Stromal cell of bone marrow (primary cell): ENCODE measurements at regions not wholly inside any gene's neighbourhood (a gene's known extent, or its start where the extent isn't known, plus 50 kb on each side); places are given as distances from the start of the nearest gene placed in this dataset.

Experiments
- DNase-seq: peaks from one replicate; pipeline ENCODE4 v3.0.0-alpha.2; 2012; ENCODE audit warnings: low read depth

DNA sequence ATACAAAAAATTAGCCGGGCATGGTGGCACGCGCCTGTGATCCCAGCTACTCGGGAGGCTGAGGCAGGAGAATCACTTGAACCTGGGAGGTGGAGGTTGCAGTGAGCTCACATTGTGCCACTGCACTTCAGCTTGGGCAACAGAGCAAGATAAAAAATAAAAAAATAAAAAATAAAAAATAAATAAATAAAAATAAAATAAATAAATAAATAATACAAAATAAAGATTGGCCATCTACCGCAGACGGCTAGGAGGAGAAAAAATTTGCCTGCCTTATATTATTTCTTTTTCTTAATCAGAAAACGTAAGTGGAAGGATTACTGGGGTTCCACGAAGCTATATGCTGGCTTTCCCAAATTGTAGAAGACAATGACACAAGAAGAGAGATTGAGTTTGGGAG is 229.7 kb downstream of the EPHA4 start:
- no peak for DNase-seq

GRCh38 chr2:221343524-221343923 is 228.6 kb downstream of the EPHA4 start:
- DNase-seq: no peak

- no peak for DNase-seq
Observed at GRCh38 chr2:221345516-221345915, 226.6 kb downstream of the EPHA4 start.

DNA sequence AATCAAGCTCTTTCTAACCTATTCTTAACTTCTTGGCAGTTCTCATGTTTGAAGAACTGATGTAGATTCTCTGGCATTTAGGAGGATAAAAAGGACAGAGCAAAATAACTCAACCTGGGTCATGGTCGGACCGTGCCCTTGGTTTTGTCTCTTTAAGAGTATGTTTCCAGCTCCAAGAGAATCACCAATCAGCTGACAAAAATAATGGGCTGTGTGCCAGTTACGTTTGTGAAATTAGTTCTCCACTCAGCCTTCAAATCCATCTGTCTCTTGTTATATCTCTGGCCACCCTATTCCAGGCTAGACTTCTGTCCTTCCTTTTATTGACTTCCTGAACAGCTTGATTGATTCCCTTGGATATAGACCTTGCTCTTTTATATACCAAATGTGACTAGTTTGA is 225.7 kb downstream of the EPHA4 start:
- no peak for DNase-seq

DNA sequence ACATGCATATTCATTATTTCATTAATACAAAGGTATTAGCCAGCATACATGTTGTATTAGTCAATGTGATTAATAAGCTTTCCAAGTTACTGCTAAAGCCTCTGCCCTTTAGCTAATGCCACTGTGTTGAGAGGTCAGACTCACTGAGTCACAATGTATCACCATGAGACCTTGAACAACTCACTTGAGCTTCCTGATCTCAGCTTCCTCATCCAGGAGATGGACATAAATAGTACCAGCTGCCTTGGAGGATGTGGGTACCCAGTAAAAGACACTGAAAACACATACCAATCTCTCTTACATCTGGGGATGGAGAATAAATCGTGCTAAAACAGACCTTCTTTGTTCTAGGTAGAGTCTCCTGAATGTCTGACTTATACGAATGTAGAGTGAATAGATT is 224.6 kb downstream of the EPHA4 start:
- no peak for DNase-seq

- no peak for DNase-seq
Observed at GRCh38 chr2:221350616-221351015, 221.5 kb downstream of the EPHA4 start.

- no peak for DNase-seq
Observed at GRCh38 chr2:221353201-221353600, 218.9 kb downstream of the EPHA4 start.

DNA sequence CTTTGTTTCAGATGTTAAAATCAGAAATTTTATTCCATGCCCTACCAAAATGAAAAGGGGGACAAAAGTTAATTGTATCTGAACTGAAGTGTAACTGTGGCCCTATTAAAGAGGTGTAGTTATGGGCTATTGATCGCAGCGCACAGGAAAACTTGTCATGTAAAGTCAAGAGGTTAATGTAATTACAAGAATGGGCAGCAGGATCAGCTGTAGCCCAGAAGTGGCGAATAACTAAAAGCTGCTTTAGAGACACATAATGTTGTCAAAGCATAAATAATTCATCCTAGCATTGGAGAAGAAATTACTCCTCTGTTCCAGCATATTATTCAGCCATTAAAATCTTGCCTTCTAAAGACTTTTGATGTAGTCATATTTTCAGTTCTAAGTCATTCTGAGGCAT is 211.8 kb downstream of the EPHA4 start:
- DNase-seq: no peak

DNA sequence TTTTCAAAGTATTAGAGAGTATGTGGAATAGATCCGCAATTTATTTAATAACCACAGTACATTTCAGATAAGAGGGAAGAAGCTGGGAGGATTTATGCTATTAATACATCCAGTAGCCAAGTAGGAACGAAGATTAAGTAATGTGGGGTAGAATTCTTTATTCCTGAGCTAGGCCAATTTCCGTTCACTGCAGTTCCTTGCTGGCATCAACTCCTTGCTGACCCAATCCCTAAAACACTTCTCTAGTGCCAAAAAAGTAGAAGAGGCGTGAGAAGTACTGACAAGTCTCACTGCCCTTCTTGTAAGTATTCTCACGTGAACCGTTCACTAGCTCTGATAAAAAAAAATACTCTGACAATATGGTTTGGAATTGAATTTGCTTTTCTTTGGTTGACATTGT is 211.4 kb downstream of the EPHA4 start:
- no peak for DNase-seq

DNA sequence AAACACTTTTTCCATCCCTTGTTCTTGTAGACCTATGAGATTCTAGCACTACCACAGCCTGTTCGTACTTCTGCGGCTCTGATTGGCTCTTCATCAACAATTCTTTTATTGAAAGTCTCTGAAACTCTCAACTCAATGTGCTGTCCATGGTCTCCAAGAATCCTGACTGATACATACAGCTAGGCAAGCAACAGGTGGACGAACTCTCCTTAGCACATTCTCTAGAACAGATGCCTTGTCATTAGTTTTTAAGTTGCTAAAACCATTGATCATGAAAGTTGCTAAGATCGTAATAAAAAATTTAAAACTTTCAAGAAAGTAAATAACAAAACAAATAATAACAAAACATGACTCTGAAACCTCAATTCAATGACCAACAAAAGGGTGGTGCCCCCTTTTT is 210.5 kb downstream of the EPHA4 start:
- no peak for DNase-seq

DNA sequence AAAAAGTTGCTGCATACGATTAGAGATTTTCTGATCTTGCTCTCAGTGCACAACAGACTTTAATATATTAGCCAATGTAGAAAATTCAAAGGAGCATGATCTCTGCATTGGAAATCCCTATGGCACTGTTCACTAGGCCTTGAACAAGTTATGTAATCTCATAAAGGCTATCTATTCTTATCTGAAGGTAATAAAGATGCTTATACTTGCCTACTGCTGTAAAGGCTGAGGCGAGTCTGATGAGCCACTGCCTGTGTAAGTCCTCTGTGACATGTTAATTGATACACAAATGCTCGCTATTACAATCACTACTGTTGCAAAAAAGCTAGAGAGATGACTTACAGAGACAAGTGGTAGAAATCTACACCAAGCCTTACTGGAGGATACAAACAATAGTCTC is 207.4 kb downstream of the EPHA4 start:
- no peak for DNase-seq
